Stimulated activated CD8-positive, alpha-beta memory T cell treated with anti-CD3 and anti-CD28 coated beads, Interleukin-7, amount 100 ng/mL, for 1 hour (primary cell): ENCODE measurements at regions not wholly inside any gene's neighbourhood (a gene's known extent, or its start where the extent isn't known, plus 50 kb on each side); places are given as distances from the start of the nearest gene placed in this dataset.
"Not testable (repeated sequence)": the region's sequence is repeated elsewhere in the genome, so short reads cannot be mapped to it uniquely, and the experiment has no call there.

Source experiments
- DNase-seq, 2 donors: peaks; one replicate each; pipeline ENCODE4 v3.0.0-alpha.2; 2020; ENCODE audit warnings: low read depth in 2 of 2

DNA sequence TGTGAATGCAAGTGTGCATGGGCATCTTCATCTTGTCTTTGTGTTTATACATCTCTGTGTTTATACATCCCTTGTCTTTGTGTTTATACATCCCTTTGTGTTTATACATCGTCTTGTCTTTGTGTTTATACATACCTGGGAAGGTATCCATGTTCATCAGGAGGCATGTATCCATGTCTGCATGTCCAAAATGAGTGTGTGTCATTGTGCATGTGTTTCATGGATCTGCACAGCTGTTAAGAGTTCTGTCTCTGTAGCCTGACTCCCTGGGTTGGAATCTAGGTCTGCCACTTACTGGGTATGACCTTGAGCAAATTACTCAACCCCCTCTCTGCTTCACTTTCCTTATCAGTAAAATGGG, 50.1 kb upstream of the SIRPA start:
- DNase-seq = no peak

DNA sequence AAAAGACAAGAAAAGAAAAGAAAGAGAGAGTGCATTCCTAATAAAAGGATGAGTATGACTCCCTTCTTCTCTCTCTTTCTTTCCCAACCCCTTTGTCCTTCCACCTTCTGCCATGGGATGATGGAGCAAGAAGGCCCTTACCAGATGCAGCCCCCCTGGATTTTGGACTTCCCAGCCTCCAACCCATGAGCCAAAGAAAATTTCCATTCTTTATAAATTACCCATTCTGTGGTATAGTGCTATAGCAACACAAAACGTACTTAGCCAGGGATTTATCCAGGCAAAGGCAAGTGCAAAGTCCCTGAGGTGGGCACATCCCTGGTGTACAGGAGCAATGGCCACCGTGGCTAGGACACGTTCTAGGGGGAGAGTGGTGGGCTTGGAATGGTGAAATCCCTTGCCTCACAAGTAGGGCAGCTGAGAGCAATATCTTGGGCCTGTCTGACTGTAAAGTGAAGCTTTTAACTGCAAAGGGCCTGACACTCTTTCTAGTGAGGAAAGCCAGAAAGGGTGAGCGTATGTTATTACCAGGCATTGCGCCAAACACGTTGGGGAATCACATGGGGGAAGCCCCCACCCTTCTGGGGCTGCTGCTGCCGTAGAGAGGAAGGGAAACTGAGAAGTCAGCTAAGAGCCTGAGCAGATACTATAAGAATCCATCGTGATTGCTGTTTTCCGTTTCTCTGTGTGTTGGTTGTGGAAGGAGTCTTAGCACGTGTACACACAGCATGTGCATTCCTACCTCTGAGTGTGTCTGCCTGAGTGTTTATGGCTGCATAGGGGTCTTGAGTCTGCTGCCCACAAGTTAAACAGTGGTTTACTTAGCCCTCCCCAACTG, 50.7 kb upstream of the SIRPA start:
- DNase-seq = no peak

- DNase-seq = no peak
Observed at GRCh38 chr20:1842281-1842680, 52.9 kb upstream of the SIRPA start.

DNA sequence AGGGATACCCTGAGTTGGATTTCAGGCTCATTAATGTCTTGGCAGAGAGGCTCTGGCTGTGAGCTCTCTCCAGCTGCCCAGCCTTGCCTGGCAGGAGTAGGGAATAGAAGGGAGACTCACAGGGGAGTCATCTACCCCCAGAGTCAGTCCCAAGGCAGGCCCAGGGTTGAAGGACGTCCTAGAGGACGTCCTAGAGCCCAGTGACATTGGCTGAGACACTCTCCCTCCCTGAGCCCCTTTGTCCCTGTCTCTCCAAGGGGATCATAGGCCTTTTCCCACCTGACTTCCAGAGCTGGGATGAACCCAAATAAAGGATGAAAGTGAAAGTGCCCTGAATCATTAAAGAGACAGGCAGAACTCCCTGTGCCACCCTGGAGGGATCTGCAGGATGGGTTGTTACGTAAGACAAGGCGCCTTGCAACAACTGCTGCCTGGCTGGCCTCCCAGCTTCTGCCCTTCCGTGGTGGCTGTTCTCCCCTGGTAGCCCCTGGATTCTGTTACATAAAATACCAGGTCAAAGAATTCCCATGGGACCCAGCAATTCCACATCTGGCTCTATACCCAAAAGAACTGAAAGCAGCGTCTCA, 53.6 kb upstream of the SIRPA start:
- no peak for DNase-seq

- DNase-seq = no peak
Observed at GRCh38 chr20:1840817-1841553, 54.2 kb upstream of the SIRPA start.

- DNase-seq = not testable (repeated sequence)
Observed at GRCh38 chr20:1839376-1840317, 55.6 kb upstream of the SIRPA start.

DNA sequence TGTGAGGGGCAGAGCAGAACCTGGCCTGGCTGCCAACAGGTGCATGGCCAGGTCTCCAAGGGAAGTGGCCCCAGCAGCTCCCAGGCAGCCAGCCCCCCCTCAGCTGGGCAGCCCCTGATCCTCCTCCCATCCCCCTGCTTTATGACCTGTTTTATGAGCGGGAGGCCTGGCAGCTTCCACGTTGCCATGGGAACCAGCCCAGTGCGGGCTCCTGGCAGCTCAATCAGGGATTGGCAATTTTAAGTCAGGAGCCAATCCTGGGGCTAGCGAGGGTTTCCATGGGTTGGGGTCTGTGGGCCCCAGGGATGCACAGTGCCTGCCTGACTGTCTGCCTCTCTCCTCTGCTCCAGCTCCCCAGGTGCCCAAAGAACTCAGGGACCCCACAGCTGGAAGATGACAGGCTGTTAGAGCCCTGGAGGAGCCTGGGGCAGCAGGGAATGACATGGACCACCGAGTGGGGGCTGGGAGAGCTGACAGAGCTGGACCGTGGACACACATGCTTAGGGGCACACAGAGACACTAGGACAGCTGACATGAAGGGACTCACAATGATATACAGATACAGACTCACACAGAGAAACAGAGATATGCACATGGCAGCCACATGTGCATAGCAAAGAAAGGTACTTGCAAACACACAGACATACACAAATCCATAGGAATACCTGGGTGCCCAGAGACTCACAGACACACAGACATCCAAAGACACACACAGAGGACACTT, 56.5 kb upstream of the SIRPA start:
- no peak for DNase-seq

DNA sequence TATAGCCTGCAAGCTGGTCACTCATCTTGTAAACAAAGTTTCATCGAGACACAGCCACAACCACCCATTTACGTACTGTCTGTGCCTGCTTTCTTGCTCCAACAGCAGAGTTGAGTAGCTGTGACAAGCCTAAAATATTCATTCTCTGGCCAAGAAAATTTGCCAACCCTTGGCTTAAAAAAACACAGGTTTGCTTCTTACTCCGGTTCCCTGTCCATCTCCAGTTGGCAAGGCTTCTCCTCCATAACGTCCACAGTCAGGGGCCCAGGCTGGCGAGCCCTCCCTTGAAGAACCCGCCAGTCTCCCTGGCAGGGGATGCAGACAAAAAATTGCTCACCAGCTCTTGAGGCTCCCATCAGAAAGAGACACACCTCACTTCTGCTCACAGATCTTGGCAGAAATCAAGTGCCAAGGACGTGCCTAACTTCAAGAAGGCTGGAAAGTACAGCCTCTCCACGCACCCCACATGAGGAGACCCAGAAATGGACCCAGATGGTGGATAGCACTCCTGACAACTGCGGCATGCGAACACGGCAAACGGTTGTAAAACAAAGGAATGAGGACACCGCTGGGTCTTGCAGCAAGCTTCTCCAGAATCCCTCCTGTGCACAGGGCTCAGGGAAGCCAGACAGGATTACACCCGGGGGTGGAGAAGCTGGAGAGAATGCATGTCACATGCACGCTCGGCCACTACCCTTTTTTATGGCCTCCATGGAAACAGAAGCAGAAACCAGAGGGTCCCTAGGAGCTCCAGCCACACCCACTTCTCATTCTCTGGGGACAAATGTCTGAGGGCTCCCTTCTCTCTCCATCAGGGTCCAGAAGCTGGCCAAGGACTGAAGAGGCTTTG, 59.8 kb upstream of the SIRPA start:
- DNase-seq = no peak

DNA sequence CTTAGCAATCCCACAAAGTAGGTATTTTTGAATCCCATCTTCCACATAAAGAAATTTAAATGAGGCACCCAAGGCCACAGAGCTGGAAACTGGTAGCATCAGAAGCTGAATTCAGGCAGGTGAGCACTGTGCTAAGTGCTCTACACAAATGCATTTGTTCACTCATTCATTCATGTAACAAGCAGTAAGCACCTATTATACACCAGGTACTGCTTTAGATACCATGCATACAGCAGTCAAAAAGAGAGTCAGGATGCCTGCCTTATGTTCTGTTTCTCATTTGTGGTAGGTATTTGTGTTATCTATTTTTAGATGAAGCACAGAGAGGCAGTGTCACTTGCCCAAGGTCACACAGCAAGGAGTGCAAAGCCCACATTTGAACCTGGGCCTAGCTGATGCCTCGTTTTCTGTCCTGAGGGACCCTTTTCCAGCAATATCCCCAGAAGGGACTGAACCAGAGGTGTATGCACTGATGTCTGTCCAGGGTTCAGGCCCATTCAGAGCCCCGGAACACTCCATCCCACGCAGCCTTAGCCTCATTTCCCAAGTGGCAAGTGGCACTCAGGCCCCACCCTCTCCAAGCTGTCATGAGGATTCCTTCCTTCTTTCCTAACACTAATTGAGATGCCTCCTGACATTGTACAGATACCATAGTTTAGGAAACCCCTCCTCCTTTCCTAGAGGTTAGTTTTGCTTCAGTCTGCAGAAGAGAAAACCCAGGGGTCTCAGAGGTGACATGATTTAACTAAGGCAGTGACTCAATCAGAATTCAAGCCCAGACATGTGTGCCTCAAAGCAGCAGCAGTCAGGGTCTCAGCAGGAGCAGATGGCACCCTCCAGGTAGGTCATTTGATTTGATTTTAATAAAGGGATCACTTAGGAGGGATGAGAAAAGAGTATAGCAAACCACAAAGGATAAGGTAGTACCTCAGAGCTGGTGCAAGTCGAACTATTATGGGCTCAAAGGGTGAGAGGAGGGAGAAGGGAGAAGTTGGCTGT, 61.2 kb upstream of the SIRPA start:
- no peak for DNase-seq

DNA sequence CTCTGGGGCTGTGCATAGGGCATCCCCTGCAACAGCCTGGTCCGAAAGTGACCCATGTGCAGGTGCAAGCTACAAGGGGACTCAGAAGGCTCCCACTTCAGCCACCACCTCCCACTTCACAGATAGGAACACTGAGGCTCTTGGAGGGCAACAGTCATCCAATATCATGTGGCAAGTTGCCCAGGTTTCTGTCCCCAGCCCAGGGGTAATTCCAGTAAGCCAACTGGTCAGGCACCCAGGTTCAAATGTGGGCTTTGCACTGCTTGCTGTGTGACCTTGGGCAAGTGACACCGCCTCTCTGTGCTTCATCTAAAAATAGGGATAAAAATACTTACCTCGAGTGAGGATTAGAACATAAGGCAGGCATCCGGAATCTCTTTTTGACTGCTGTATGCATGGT, 62.0 kb upstream of the SIRPA start:
- DNase-seq = no peak

- DNase-seq = no peak
Observed at GRCh38 chr20:1832634-1833033, 62.6 kb upstream of the SIRPA start.

- DNase-seq = no peak
Observed at GRCh38 chr20:1831606-1832005, 63.6 kb upstream of the SIRPA start.

GRCh38 chr20:1831096-1831495, 64.1 kb upstream of the SIRPA start:
- no peak for DNase-seq

DNA sequence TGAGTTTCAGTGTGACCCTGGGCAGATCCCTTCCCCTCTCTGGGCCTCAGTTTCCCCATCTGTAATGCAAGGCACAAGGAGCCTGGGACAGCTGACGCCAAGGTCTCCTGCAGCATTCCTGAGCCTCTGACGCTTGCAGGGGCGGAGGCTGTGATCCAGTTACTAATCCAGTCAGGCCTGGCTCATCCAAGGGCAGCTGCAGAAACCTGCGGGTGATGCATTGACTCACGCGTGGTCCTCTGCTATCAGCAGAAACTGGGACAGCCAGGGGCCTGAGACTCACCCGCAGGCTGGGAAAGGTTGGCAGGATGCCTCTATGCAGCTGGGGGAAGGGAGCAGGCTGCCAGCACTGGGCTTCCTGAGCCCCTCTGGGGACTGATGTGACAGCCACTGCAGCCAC, 65.0 kb upstream of the SIRPA start:
- no peak for DNase-seq

GRCh38 chr20:1829531-1829930, 65.7 kb upstream of the SIRPA start:
- no peak for DNase-seq

GRCh38 chr20:1828786-1829131, 66.4 kb upstream of the SIRPA start:
- no peak for DNase-seq

DNA sequence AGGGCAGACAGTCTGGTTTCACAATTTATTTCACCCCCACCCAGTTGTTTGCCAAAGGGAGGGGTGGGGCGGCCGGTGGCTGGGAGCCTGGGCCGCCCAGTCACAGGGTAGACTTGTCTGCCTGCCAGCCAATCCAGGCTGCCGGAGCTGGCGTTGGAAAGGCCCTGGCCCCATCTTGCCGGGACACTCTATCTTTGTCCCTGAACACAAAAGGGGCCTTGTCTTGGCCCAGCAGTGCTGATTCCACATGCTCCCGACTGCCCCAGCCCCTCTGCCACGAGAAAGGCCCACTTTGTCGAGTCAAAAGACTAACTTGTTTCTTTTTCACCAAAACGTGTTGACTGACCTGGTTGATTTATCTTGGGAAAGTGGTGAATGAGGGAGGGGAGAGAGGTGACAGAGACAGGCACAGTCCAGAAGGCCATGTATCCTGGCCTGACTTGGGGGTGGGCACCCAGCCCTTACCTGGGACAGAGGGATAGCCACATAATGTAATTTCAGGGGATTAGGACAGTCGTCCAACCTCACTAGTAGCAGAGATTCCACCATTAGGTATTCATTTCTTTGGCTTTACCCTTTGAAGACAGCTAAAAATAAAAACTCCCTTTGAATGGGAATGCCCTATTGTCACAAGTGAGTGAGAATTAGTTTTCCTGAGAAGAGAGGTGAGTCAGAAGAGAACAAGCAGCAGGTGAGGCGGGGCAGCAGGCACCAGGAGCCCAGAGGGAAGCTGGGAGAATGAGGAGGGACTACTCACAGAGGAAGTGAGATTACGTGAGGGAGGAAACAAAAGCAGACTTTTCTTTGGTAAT, 67.0 kb upstream of the SIRPA start:
- DNase-seq = no peak

DNA sequence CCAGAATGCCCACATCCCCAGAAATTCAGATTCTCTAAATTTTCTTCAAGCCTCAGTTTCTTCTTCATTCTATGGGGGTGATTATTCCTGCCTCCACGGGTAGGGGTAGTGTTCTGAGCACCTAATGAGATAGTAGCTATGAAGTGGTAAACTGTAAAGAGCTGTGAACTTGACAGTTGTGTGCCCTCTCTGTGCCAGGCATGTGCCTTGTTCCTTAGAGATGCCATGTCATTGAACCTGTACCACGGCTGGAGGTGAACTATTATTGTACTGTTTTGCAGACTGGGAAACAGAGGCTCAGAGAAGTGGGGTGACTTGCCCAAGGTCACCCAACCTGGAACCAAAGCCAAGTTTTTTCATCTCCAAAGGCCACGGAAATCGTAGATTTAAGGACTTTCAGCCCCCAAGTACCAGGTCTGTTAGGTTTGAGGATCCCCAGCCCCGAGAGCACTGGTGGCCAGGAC, 67.7 kb upstream of the SIRPA start:
- DNase-seq = no peak
